ENCODE measurements at regions not wholly inside any gene's neighbourhood (a gene's known extent, or its start where the extent isn't known, plus 50 kb on each side); places are given as distances from the start of the nearest gene placed in this dataset.
"Not testable (repeated sequence)": the region's sequence is repeated elsewhere in the genome, so short reads cannot be mapped to it uniquely, and the experiment has no call there.

DNA sequence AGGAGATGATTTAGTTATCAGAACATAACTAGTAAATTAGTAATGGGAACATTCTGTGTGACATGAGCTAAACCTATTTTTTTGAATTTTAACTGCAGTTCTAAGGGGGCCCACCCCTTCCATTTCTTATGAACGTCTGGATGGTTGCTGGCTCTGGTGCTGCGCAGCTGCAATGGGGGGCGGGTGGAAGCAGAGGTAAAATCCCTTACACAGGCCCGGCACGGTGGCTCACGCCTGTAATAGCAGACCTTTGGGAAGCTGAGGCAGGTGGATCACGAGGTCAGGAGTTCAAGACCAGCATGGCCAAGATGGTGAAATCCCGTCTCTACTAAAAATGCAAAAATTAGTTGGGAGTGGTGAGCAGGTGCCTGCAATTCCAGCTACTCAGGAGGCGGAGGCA lies 151.5 kb downstream of the GALR1 start:
- Histone ChIP-seq H3K36me3 (ENCODE audit: insufficient read depth) (no peaks in the 10 kb centered on the region), H3K4me1 (ENCODE audit: low read depth, poor library complexity, severe bottlenecking) (peaks cover 37% of the 10 kb centered on the region), H3K79me2 (ENCODE audit: insufficient read depth, low read depth) (no peaks in the 10 kb centered on the region), H2AFZ (ENCODE audit: low read depth) (peak overlapping the region; percentile 11; the same call in 1 of the 2 replicates), H4K20me1 (ENCODE audit: insufficient read depth) (no peaks in the 10 kb centered on the region), H3K4me3 (IDR thresholded peaks at IDR 0.05; ENCODE audit: insufficient read depth, low read depth, low read length) (no peak overlapping the region), H3K27ac (peak overlapping the region; percentile 53), H3K9ac (no peak overlapping the region), H3K4me2 (peak overlapping the region; percentile 25), H3K27me3 (ENCODE audit: insufficient read depth, low read depth) (no peaks in the 10 kb centered on the region)
- no peak for TF ChIP-seq CTCF (conservative IDR thresholded peaks at IDR 0.05; ENCODE audit: low read depth, low read length)

DNA sequence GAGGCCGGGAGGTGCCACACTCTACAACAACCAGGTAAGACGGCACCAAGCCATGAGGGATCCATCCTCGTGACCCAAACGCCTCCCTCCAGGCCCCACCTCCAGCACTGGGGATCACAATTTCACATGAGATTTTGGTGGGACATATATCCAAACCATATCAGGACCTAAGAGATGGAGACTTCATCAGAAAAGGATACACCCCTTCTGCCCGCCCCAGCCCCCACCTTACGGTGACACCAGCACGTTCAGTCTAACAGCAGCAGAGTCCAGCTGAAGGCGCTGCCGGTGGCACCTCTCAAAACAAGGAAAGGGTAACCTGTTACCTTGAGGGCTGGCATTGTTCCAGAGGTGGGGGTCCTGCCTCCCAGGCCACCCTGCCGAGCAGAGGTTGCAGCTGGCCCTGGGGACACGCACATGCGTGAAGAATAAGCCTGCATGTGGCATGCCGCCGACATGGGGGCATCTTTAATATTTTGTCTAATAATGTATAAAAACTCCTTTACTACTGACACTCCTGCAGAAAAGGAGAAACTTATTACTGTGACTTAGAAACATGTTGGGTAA lies 154.4 kb downstream of the GALR1 start:
- H2AFZ ChIP-seq (ENCODE audit: low read depth): no peak overlapping the region
- no peaks in the 10 kb centered on the region for H3K36me3 ChIP-seq (ENCODE audit: insufficient read depth)
- TF ChIP-seq CTCF (conservative IDR thresholded peaks at IDR 0.05; ENCODE audit: low read depth, low read length): no peak
- H3K4me1 ChIP-seq (ENCODE audit: low read depth, poor library complexity, severe bottlenecking): peaks cover 41% of the 10 kb centered on the region
- no peak overlapping the region for H3K9ac ChIP-seq
- H3K4me3 ChIP-seq (IDR thresholded peaks at IDR 0.05; ENCODE audit: insufficient read depth, low read depth, low read length): no peak overlapping the region
- no peak overlapping the region for H3K4me2 ChIP-seq
- no peak overlapping the region for H3K27ac ChIP-seq
- H3K79me2 ChIP-seq (ENCODE audit: insufficient read depth, low read depth): no peaks in the 10 kb centered on the region
- H4K20me1 ChIP-seq (ENCODE audit: insufficient read depth): no peaks in the 10 kb centered on the region
- no peaks in the 10 kb centered on the region for H3K27me3 ChIP-seq (ENCODE audit: insufficient read depth, low read depth)

DNA sequence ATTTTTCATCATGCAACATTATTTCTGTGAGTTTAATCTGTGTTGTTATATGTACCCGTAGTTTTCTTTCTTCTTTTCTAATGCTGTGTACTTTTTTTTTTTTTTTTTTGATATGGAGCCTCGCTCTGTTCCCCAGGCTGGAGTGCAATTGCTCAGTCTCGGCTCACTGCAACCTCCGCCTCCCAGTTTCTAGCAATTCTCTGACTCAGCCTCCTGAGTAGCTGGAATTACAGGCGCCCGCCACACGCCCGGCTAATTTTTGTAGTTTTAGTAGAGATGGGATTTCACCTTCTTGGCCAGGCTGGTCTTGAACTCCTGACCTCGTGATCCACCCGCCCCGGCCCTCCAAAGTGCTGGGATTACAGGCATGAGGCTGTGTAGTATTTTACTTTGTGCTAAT lies 155.4 kb downstream of the GALR1 start:
- Histone ChIP-seq H3K9ac (no peak overlapping the region), H4K20me1 (ENCODE audit: insufficient read depth) (no peaks in the 10 kb centered on the region), H3K4me2 (no peak overlapping the region), H3K36me3 (ENCODE audit: insufficient read depth) (no peaks in the 10 kb centered on the region), H3K27me3 (ENCODE audit: insufficient read depth, low read depth) (no peaks in the 10 kb centered on the region), H3K79me2 (ENCODE audit: insufficient read depth, low read depth) (no peaks in the 10 kb centered on the region), H3K4me1 (ENCODE audit: low read depth, poor library complexity, severe bottlenecking) (peaks cover 41% of the 10 kb centered on the region), H2AFZ (ENCODE audit: low read depth) (no peak overlapping the region), H3K4me3 (IDR thresholded peaks at IDR 0.05; ENCODE audit: insufficient read depth, low read depth, low read length) (no peak overlapping the region), H3K27ac (no peak overlapping the region)
- TF ChIP-seq CTCF (conservative IDR thresholded peaks at IDR 0.05; ENCODE audit: low read depth, low read length): no peak

- Histone ChIP-seq H3K4me2 (no peak overlapping the region), H4K20me1 (ENCODE audit: insufficient read depth) (no peaks in the 10 kb centered on the region), H3K27ac (no peak overlapping the region), H3K27me3 (ENCODE audit: insufficient read depth, low read depth) (no peaks in the 10 kb centered on the region), H3K79me2 (ENCODE audit: insufficient read depth, low read depth) (no peaks in the 10 kb centered on the region), H3K36me3 (ENCODE audit: insufficient read depth) (no peaks in the 10 kb centered on the region), H3K4me3 (IDR thresholded peaks at IDR 0.05; ENCODE audit: insufficient read depth, low read depth, low read length) (no peak overlapping the region), H3K4me1 (ENCODE audit: low read depth, poor library complexity, severe bottlenecking) (peaks cover 28% of the 10 kb centered on the region), H3K9ac (no peak overlapping the region), H2AFZ (ENCODE audit: low read depth) (no peak overlapping the region)
- no peak for TF ChIP-seq CTCF (conservative IDR thresholded peaks at IDR 0.05; ENCODE audit: low read depth, low read length)
These were observed 158.1 kb downstream of the GALR1 start for GRCh38 chr18:77407733-77408132.

- H3K79me2 ChIP-seq (ENCODE audit: insufficient read depth, low read depth); H3K9ac ChIP-seq; H2AFZ ChIP-seq (ENCODE audit: low read depth); H3K4me2 ChIP-seq; H3K4me1 ChIP-seq (ENCODE audit: low read depth, poor library complexity, severe bottlenecking); H3K27ac ChIP-seq; H3K36me3 ChIP-seq (ENCODE audit: insufficient read depth); H3K4me3 ChIP-seq (IDR thresholded peaks at IDR 0.05; ENCODE audit: insufficient read depth, low read depth, low read length); H4K20me1 ChIP-seq (ENCODE audit: insufficient read depth); H3K27me3 ChIP-seq (ENCODE audit: insufficient read depth, low read depth): not testable (repeated sequence)
These were observed 171.9 kb downstream of the GALR1 start for GRCh38 chr18:77421546-77421945.

Measured in KMS-11 (cell line).